ENCODE measurements at regions not wholly inside any gene's neighbourhood (a gene's known extent, or its start where the extent isn't known, plus 50 kb on each side); places are given as distances from the start of the nearest gene placed in this dataset.

DNA sequence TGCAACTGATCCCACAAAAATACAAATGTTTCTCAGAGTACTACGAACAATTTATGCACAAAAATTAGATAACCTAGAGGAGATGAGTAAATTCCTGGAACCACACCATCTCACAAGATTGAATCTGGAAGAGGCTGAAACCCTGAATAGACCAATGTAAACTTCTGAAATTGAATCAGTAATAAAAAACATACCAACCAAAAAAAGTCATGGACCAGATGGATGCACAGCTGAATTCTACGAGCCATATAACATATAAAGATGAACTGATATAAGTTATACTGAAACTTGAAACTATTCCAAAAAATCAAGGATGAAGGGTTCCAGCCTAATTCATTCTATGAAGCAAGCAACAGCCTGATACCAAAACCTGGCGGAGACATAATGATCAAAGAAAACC is 336.3 kb downstream of the PYDC2 start:
- Mint-ChIP-seq H3K36me3 (peaks cover 0 to 5% (median 0%) of the 10 kb centered on the region in 5 donors), H3K9me3 (peaks cover 1 to 39% (median 12%) of the 10 kb centered on the region in 11 donors), H3K4me1 (no peaks in the 10 kb centered on the region), H3K4me3 (no peak overlapping the region), H3K27me3 (no peaks in the 10 kb centered on the region), H3K27ac (no peak overlapping the region)
- no peaks in the 10 kb centered on the region for H3K4me1 ChIP-seq (ENCODE audit: control insufficient read depth in 2 of 2, insufficient read depth in 2 of 2, low read length in 2 of 2)
- H3K9me3 ChIP-seq (ENCODE audit: control insufficient read depth in 2 of 3, low read length in 3 of 3): peaks cover 0 to 4% (median 0%) of the 10 kb centered on the region in 3 experiments
- ChIA-PET POLR2A (no interaction called here), CTCF (no interaction called here)
- no peaks in the 10 kb centered on the region for H3K27me3 ChIP-seq (ENCODE audit: control insufficient read depth in 2 of 2, insufficient read depth in 2 of 2, low read length in 2 of 2)
- intact Hi-C loops (cut with micrococcal nuclease): no loop called here
- H3K36me3 ChIP-seq (ENCODE audit: control insufficient read depth in 2 of 3, insufficient read depth in 3 of 3, low read length in 3 of 3): no peaks in the 10 kb centered on the region
- no peak overlapping the region for H3K27ac ChIP-seq (ENCODE audit: low read depth, low read length)
- no peak overlapping the region for H3K4me3 ChIP-seq (ENCODE audit: low read length)
- ATAC-seq (no peak), DNase-seq (no peak)

DNA sequence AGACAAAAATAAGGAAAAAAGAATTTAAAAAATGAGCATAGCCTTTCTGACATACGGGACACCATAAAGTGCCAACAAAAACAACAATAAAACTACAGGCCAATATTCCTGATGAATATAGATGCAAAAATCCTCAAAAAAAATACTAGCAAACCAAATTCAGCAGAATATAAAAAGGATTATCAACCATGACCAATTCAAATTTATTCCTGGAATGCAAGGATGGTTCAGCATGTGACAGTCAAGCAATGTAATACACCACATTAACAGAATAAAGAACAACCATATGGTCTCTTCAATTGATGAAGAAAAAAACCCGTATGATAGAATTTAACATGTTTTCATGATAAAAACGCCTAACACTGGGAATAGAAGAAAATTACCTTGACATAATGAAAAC is 341.7 kb downstream of the PYDC2 start:
- no peaks in the 10 kb centered on the region for H3K4me1 Mint-ChIP-seq

DNA sequence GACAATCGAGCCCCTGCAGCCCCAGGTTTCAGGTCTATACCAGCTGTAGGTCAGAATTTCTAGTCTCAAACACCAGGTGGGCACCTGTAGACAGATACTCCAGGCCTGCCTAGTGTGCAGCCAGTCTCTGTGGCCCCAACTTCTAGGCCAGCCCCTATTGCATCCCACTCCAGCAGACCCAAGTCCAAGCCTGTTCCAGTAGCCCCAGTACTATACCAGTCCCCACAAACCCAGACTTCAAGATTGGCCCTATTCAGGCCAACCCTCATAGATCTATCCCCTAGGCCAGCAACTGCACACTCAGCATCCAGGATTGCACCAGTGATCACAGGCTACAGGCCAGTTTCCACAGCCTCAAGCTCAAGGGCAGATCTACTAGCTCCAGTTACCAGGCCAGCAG is 344.0 kb downstream of the PYDC2 start:
- Histone ChIP-seq H3K4me3 (ENCODE audit: low read length) (no peak overlapping the region), H3K4me1 (ENCODE audit: control insufficient read depth in 2 of 2, insufficient read depth in 2 of 2, low read length in 2 of 2) (no peaks in the 10 kb centered on the region), H3K36me3 (ENCODE audit: control insufficient read depth in 2 of 3, insufficient read depth in 3 of 3, low read length in 3 of 3) (no peaks in the 10 kb centered on the region), H3K27me3 (ENCODE audit: control insufficient read depth in 2 of 2, insufficient read depth in 2 of 2, low read length in 2 of 2) (no peaks in the 10 kb centered on the region), H3K9me3 (ENCODE audit: control insufficient read depth in 2 of 3, low read length in 3 of 3) (peaks cover 0 to 7% (median 0%) of the 10 kb centered on the region in 3 experiments), H3K27ac (ENCODE audit: low read depth, low read length) (no peak overlapping the region)
- no peak for DNase-seq
- peaks cover 9 to 38% (median 21%) of the 10 kb centered on the region in 11 donors for H3K9me3 Mint-ChIP-seq
- CTCF ChIA-PET: no interaction called here
- no peak overlapping the region for H3K27ac Mint-ChIP-seq
- intact Hi-C loops (cut with micrococcal nuclease): no loop called here
- no peak for ATAC-seq
- POLR2A ChIA-PET: no interaction called here
- no peaks in the 10 kb centered on the region for H3K4me1 Mint-ChIP-seq
- H3K36me3 Mint-ChIP-seq: peaks cover 0 to 5% (median 0%) of the 10 kb centered on the region in 5 donors
- no peaks in the 10 kb centered on the region for H3K27me3 Mint-ChIP-seq
- no peak overlapping the region for H3K4me3 Mint-ChIP-seq

More for the DNA sequence above, 341.7 kb downstream of the PYDC2 start:
- Histone ChIP-seq H3K9me3 (ENCODE audit: control insufficient read depth in 2 of 3, low read length in 3 of 3) (peaks cover 0 to 7% (median 0%) of the 10 kb centered on the region in 3 experiments), H3K27me3 (ENCODE audit: control insufficient read depth in 2 of 2, insufficient read depth in 2 of 2, low read length in 2 of 2) (no peaks in the 10 kb centered on the region), H3K27ac (ENCODE audit: low read depth, low read length) (no peak overlapping the region), H3K4me3 (ENCODE audit: low read length) (no peak overlapping the region), H3K4me1 (ENCODE audit: control insufficient read depth in 2 of 2, insufficient read depth in 2 of 2, low read length in 2 of 2) (no peaks in the 10 kb centered on the region), H3K36me3 (ENCODE audit: control insufficient read depth in 2 of 3, insufficient read depth in 3 of 3, low read length in 3 of 3) (no peaks in the 10 kb centered on the region)
- H3K27me3 Mint-ChIP-seq: no peaks in the 10 kb centered on the region
- H3K27ac Mint-ChIP-seq: no peak overlapping the region
- POLR2A ChIA-PET: no interaction called here
- peaks cover 5 to 33% (median 17%) of the 10 kb centered on the region in 11 donors for H3K9me3 Mint-ChIP-seq
- intact Hi-C loops (cut with micrococcal nuclease): no loop called here
- CTCF ChIA-PET: no interaction called here
- peaks cover 0 to 5% (median 0%) of the 10 kb centered on the region in 5 donors for H3K36me3 Mint-ChIP-seq
- no peak overlapping the region for H3K4me3 Mint-ChIP-seq
- ATAC-seq (no peak), DNase-seq (no peak)

DNA sequence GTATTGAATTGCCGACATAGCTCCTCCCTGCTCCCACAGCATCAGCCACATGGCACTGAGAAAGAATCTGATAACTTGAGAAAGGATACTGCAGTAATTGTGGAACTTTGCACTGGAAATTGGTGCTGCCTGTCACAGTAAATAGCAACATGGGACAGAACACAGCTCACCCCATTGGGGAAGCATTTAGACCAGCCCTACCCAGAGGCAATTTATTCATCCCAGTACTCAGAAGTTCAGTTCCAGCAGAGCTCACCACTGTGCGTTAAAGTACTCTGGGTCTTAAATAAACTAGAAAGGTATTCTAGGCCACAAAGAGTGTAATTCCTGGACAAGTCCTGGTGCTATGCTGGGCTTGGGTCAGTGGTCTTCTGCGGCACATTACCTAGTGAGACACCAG is 347.1 kb downstream of the PYDC2 start:
- no peaks in the 10 kb centered on the region for H3K4me1 ChIP-seq (ENCODE audit: control insufficient read depth in 2 of 2, insufficient read depth in 2 of 2, low read length in 2 of 2)
- no peak for DNase-seq
- intact Hi-C loops (cut with micrococcal nuclease): no loop called here
- Mint-ChIP-seq H3K27me3 (no peaks in the 10 kb centered on the region), H3K27ac (no peak overlapping the region), H3K9me3 (peaks cover 4 to 42% (median 11%) of the 10 kb centered on the region in 11 donors), H3K4me1 (no peaks in the 10 kb centered on the region), H3K4me3 (no peak overlapping the region), H3K36me3 (no peaks in the 10 kb centered on the region)
- H3K27ac ChIP-seq (ENCODE audit: low read depth, low read length): no peak overlapping the region
- no peaks in the 10 kb centered on the region for H3K36me3 ChIP-seq (ENCODE audit: control insufficient read depth in 2 of 3, insufficient read depth in 3 of 3, low read length in 3 of 3)
- H3K27me3 ChIP-seq (ENCODE audit: control insufficient read depth in 2 of 2, insufficient read depth in 2 of 2, low read length in 2 of 2): no peaks in the 10 kb centered on the region
- H3K9me3 ChIP-seq (ENCODE audit: control insufficient read depth in 2 of 3, low read length in 3 of 3): peaks cover 0 to 7% (median 0%) of the 10 kb centered on the region in 3 experiments
- ChIA-PET POLR2A (no interaction called here), CTCF (no interaction called here)
- no peak overlapping the region for H3K4me3 ChIP-seq (ENCODE audit: low read length)
- ATAC-seq: no peak

DNA sequence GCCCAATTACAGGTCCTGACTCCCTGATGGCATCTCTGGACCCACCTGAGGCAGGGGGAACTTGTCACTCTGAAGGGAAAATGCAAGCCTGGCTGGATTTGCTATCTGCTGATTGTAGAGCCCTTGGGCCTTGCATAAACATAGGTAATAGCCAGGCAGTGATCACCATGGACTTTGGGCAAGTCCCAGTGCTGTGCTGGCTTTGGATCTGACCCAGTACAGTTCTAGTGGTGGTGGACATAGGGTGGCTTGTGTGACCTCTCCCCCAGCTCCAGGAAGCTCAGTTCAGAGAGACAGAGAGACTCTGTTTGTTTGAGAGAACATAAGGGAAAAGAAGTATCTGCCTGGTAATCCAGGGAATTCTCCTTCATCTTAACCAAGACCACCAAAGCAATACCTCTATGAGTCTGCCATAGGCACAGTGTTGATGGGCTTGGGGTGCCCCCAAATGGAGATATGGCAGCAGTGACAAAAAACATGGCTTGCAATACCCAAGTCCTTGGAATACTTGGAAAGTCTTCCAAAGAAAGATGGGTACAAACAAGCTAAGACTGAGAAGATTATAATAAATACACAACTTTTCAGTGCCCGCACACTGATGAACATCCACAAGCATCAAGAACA is 348.5 kb downstream of the PYDC2 start:
- no peaks in the 10 kb centered on the region for H3K27me3 Mint-ChIP-seq
- POLR2A ChIA-PET: no interaction called here
- CTCF ChIA-PET: no interaction called here

DNA sequence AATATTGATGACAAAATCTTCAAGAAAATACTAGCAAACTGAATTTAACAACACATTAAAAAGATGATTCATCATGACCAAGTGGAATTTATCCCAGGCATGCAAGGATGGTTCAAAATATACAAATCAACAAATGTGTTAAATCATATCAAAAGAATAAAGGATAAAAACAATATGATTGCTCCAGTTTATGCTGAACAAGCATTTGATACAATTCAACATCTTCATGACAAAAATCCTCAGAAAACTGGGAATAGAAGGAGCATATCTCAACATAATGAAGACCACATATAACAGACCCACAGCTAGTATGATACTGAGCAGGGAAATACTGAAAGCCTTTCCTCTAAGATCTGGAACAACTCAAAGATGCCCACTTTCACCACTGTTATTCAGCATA is 352.3 kb downstream of the PYDC2 start:
- H3K27me3 ChIP-seq (ENCODE audit: control insufficient read depth in 2 of 2, insufficient read depth in 2 of 2, low read length in 2 of 2): no peaks in the 10 kb centered on the region
- no peak overlapping the region for H3K4me3 ChIP-seq (ENCODE audit: low read length)
- intact Hi-C loops (cut with micrococcal nuclease): no loop called here
- Mint-ChIP-seq H3K9me3 (peaks cover 0 to 38% (median 7%) of the 10 kb centered on the region in 11 donors), H3K27ac (no peak overlapping the region), H3K36me3 (no peaks in the 10 kb centered on the region), H3K4me1 (no peaks in the 10 kb centered on the region), H3K4me3 (no peak overlapping the region), H3K27me3 (no peaks in the 10 kb centered on the region)
- no peaks in the 10 kb centered on the region for H3K36me3 ChIP-seq (ENCODE audit: control insufficient read depth in 2 of 3, insufficient read depth in 3 of 3, low read length in 3 of 3)
- H3K27ac ChIP-seq (ENCODE audit: low read depth, low read length): no peak overlapping the region
- CTCF ChIA-PET: no interaction called here
- H3K4me1 ChIP-seq (ENCODE audit: control insufficient read depth in 2 of 2, insufficient read depth in 2 of 2, low read length in 2 of 2): no peaks in the 10 kb centered on the region
- no peaks in the 10 kb centered on the region for H3K9me3 ChIP-seq (ENCODE audit: control insufficient read depth in 2 of 3, low read length in 3 of 3)
- no peak for DNase-seq
- POLR2A ChIA-PET: no interaction called here
- ATAC-seq: no peak

More for the DNA sequence above, 348.5 kb downstream of the PYDC2 start:
- Histone ChIP-seq H3K27me3 (ENCODE audit: control insufficient read depth in 2 of 2, insufficient read depth in 2 of 2, low read length in 2 of 2) (no peaks in the 10 kb centered on the region), H3K9me3 (ENCODE audit: control insufficient read depth in 2 of 3, low read length in 3 of 3) (peaks cover 0 to 4% (median 0%) of the 10 kb centered on the region in 3 experiments), H3K27ac (ENCODE audit: low read depth, low read length) (no peak overlapping the region), H3K36me3 (ENCODE audit: control insufficient read depth in 2 of 3, insufficient read depth in 3 of 3, low read length in 3 of 3) (no peaks in the 10 kb centered on the region), H3K4me3 (ENCODE audit: low read length) (no peak overlapping the region), H3K4me1 (ENCODE audit: control insufficient read depth in 2 of 2, insufficient read depth in 2 of 2, low read length in 2 of 2) (no peaks in the 10 kb centered on the region)
- no peak overlapping the region for H3K4me3 Mint-ChIP-seq
- intact Hi-C loops (cut with micrococcal nuclease): no loop called here
- no peak overlapping the region for H3K27ac Mint-ChIP-seq
- DNase-seq: no peak
- no peak for ATAC-seq
- H3K36me3 Mint-ChIP-seq: no peaks in the 10 kb centered on the region
- H3K9me3 Mint-ChIP-seq: peaks cover 2 to 42% (median 11%) of the 10 kb centered on the region in 11 donors
- no peaks in the 10 kb centered on the region for H3K4me1 Mint-ChIP-seq

DNA sequence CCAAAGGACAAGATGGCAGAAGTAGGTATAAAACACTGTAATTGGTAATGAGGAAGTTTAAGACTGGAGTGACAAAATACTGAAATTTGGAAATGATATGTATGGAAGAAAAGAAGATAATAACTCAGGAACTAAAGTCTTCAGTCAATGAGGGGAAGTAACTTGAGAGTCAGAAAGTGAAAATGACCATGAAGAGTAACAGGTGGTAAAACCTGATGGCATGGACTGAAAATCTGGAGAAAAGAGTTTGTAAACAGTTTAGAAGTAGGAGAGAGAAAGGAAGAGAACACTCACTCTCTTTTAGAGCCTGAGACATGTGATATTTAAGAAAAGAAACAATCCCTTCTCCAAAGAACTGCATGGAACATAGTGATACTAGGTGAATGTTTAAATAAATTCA is 387.9 kb downstream of the PYDC2 start:
- Mint-ChIP-seq H3K4me3 (no peak overlapping the region), H3K36me3 (no peaks in the 10 kb centered on the region), H3K9me3 (peaks cover 0 to 8% (median 0%) of the 10 kb centered on the region in 11 donors), H3K4me1 (no peaks in the 10 kb centered on the region), H3K27ac (no peak overlapping the region), H3K27me3 (no peaks in the 10 kb centered on the region)
- Histone ChIP-seq H3K27me3 (ENCODE audit: control insufficient read depth in 2 of 2, insufficient read depth in 2 of 2, low read length in 2 of 2) (no peaks in the 10 kb centered on the region), H3K27ac (ENCODE audit: low read depth, low read length) (no peak overlapping the region), H3K9me3 (ENCODE audit: control insufficient read depth in 2 of 3, low read length in 3 of 3) (no peaks in the 10 kb centered on the region), H3K4me1 (ENCODE audit: control insufficient read depth in 2 of 2, insufficient read depth in 2 of 2, low read length in 2 of 2) (no peaks in the 10 kb centered on the region), H3K4me3 (ENCODE audit: low read length) (no peak overlapping the region), H3K36me3 (ENCODE audit: control insufficient read depth in 2 of 3, insufficient read depth in 3 of 3, low read length in 3 of 3) (no peaks in the 10 kb centered on the region)
- POLR2A ChIA-PET: no interaction called here
- CTCF ChIA-PET: no interaction called here
- no peak for ATAC-seq
- no peak for DNase-seq
- intact Hi-C loops (cut with micrococcal nuclease): no loop called here

All from naive thymus-derived CD4-positive, alpha-beta T cell (primary cell).